Loucy (cell line): ENCODE measurements at regions not wholly inside any gene's neighbourhood (a gene's known extent, or its start where the extent isn't known, plus 50 kb on each side); places are given as distances from the start of the nearest gene placed in this dataset.
"Not testable (repeated sequence)": the region's sequence is repeated elsewhere in the genome, so short reads cannot be mapped to it uniquely, and the experiment has no call there.

Experiments used
- H2AFZ ChIP-seq: fragments of 200-600 bp; sonication (generic); 2 replicates; pipeline ENCODE4 v1.6.0; 2016; ENCODE audit warnings: antibody characterized with exemption, mild to moderate bottlenecking, low read length, moderate library complexity
- H3F3A ChIP-seq: fragments of 200-600 bp; 2 replicates; pipeline ENCODE4 v1.6.0; 2016; ENCODE audit warnings: antibody characterized with exemption, low read depth, mild to moderate bottlenecking
- H3K27me3 ChIP-seq: fragments of 200-600 bp; sonication (generic); 2 replicates; pipeline ENCODE4 v1.6.1; 2014; ENCODE audit warnings: low read length, mild to moderate bottlenecking; ENCODE audit not compliant: insufficient read depth, poor library complexity, severe bottlenecking
- H3K36me3 ChIP-seq: fragments of 200-600 bp; sonication (generic); 2 replicates; pipeline ENCODE4 v1.6.1; 2016; ENCODE audit warnings: low read length; ENCODE audit not compliant: insufficient read depth
- H3K4me1 ChIP-seq: fragments of 200-600 bp; sonication (generic); 2 replicates; pipeline ENCODE4 v1.5.1; 2014; ENCODE audit warnings: low read length, mild to moderate bottlenecking; ENCODE audit not compliant: insufficient read depth, poor library complexity, severe bottlenecking
- H3K4me2 ChIP-seq: fragments of 200-600 bp; sonication (generic); 2 replicates; pipeline ENCODE4 v1.6.0; 2014; ENCODE audit warnings: antibody characterized with exemption, low read length, low read depth, mild to moderate bottlenecking; ENCODE audit not compliant: poor library complexity, severe bottlenecking
- H3K4me3 ChIP-seq: fragments of 200-600 bp; sonication (generic); 2 replicates; pipeline ENCODE4 v1.5.1; 2014; ENCODE audit warnings: low read length, mild to moderate bottlenecking, mixed read lengths; ENCODE audit not compliant: poor library complexity, severe bottlenecking
- H3K79me2 ChIP-seq: fragments of 200-600 bp; sonication (generic); 2 replicates; pipeline ENCODE4 v1.6.1; 2014; ENCODE audit warnings: low read length; ENCODE audit not compliant: insufficient read depth
- H3K9ac ChIP-seq: fragments of 200-600 bp; sonication (generic); 2 replicates; pipeline ENCODE4 v1.6.0; 2014; ENCODE audit warnings: mild to moderate bottlenecking, low read depth, low read length, moderate library complexity; ENCODE audit not compliant: poor library complexity, severe bottlenecking
- H3K9me2 ChIP-seq: fragments of 200-600 bp; sonication (generic); replicated peaks from 2 replicates; pipeline ENCODE4 v1.6.1; 2016; ENCODE audit warnings: low read depth, low read length, mixed read lengths
- H3K9me3 ChIP-seq: fragments of 200-600 bp; sonication (generic); 2 replicates; pipeline ENCODE4 v1.6.1; 2014; ENCODE audit warnings: mild to moderate bottlenecking, antibody characterized with exemption, low read length, low read depth; ENCODE audit not compliant: insufficient read depth
- H4K20me1 ChIP-seq: fragments of 200-600 bp; sonication (generic); 2 replicates; pipeline ENCODE4 v1.6.0; 2014; ENCODE audit warnings: antibody characterized with exemption, low read length, mild to moderate bottlenecking; ENCODE audit not compliant: insufficient read depth, poor library complexity, severe bottlenecking
- CTCF ChIP-seq: fragments of 200-600 bp; sonication (generic); conservative IDR thresholded peaks from 2 replicates; pipeline ENCODE4 v1.5.1; 2014; ENCODE audit warnings: mild to moderate bottlenecking, antibody characterized with exemption, low read length
- EZH2phosphoT487 ChIP-seq: fragments of 200-600 bp; IDR thresholded peaks from 2 replicates; pipeline ENCODE4 v1.6.1; 2018; ENCODE audit warnings: antibody characterized with exemption, mild to moderate bottlenecking, moderate library complexity, borderline replicate concordance

GRCh38 chr11:81301166-81301830, 1432.4 kb downstream of the FAM181B start:
- Histone ChIP-seq H3K36me3 (no peaks in the 10 kb centered on the region), H3K4me2 (no peak overlapping the region), H4K20me1 (no peaks in the 10 kb centered on the region), H2AFZ (no peak overlapping the region), H3K9ac (no peak overlapping the region), H3K9me2 (no peaks in the 10 kb centered on the region), H3K4me3 (no peak overlapping the region), H3F3A (no peaks in the 10 kb centered on the region), H3K27me3 (no peaks in the 10 kb centered on the region), H3K79me2 (no peaks in the 10 kb centered on the region), H3K9me3 (no peaks in the 10 kb centered on the region), H3K4me1 (no peaks in the 10 kb centered on the region)
- no peak for TF ChIP-seq CTCF
- no peak for TF ChIP-seq EZH2phosphoT487

DNA sequence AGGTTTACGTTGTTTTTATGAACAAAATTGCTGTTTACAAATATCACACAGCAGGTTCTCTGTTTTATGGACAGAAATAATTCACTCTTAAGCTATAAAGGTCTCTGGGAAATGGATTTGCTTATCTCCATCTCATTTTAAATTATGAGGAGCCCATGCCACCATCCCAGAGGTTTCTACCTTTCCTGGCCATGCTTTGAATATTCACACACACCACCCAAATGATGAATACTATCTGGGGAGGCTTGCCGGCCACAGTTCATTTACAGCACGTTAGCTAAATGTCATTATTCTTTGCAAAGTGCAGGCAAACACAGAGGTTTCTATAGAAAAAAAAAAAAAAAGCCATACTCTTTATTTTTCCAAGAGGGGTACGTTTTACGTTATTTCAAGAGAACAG, 1446.7 kb downstream of the FAM181B start:
- Histone ChIP-seq H3K9ac (no peak overlapping the region), H3K9me2 (no peaks in the 10 kb centered on the region), H3K4me2 (no peak overlapping the region), H2AFZ (no peak overlapping the region), H3K27me3 (no peaks in the 10 kb centered on the region), H3K4me3 (no peak overlapping the region), H3K36me3 (no peaks in the 10 kb centered on the region), H4K20me1 (no peaks in the 10 kb centered on the region), H3K9me3 (no peaks in the 10 kb centered on the region), H3K4me1 (no peaks in the 10 kb centered on the region), H3F3A (no peaks in the 10 kb centered on the region), H3K79me2 (no peaks in the 10 kb centered on the region)
- TF ChIP-seq EZH2phosphoT487 (no peak), CTCF (no peak)

GRCh38 chr11:81286550-81286949, 1447.1 kb downstream of the FAM181B start:
- Histone ChIP-seq H3K4me2 (no peak overlapping the region), H3K9ac (no peak overlapping the region), H3K27me3 (no peaks in the 10 kb centered on the region), H3K4me3 (no peak overlapping the region), H3F3A (no peaks in the 10 kb centered on the region), H2AFZ (no peak overlapping the region), H3K4me1 (no peaks in the 10 kb centered on the region), H3K9me3 (no peaks in the 10 kb centered on the region), H3K36me3 (no peaks in the 10 kb centered on the region), H4K20me1 (no peaks in the 10 kb centered on the region), H3K9me2 (no peaks in the 10 kb centered on the region), H3K79me2 (no peaks in the 10 kb centered on the region)
- TF ChIP-seq CTCF, result no peak
- TF ChIP-seq EZH2phosphoT487, result no peak

- not testable (repeated sequence) for H3K79me2 ChIP-seq
These were observed 1453.4 kb downstream of the FAM181B start for GRCh38 chr11:81280228-81280627.

More at GRCh38 chr11:81280228-81280627, 1453.4 kb downstream of the FAM181B start:
- not testable (repeated sequence) for H3K4me3 ChIP-seq, H4K20me1 ChIP-seq, H3K9me2 ChIP-seq, H3K9ac ChIP-seq, H3K4me1 ChIP-seq, H3K9me3 ChIP-seq, H3K4me2 ChIP-seq, H3K27me3 ChIP-seq, H3F3A ChIP-seq, H2AFZ ChIP-seq, H3K36me3 ChIP-seq
